ENCODE measurements at regions not wholly inside any gene's neighbourhood (a gene's known extent, or its start where the extent isn't known, plus 50 kb on each side); places are given as distances from the start of the nearest gene placed in this dataset.

- no peak for TF ChIP-seq ZNF396 (CRISPR knock-in tag; IDR thresholded peaks at IDR 0.05; ENCODE audit: borderline replicate concordance)
- no peak for TF ChIP-seq TEAD4 (CRISPR knock-in tag; IDR thresholded peaks at IDR 0.05)
- no peak for TF ChIP-seq FOXJ3 (CRISPR knock-in tag; IDR thresholded peaks at IDR 0.05; ENCODE audit: borderline replicate concordance)
- no peak for TF ChIP-seq TCF7 (CRISPR knock-in tag; IDR thresholded peaks at IDR 0.05; ENCODE audit: low read depth)
Observed at GRCh38 chr6:71471718-71472117, 183.1 kb downstream of the OGFRL1 start (continued).

GRCh38 chr6:71473926-71474325 is 185.3 kb downstream of the OGFRL1 start:
- Mint-ChIP-seq H3K9me3 (peaks cover 6% of the 10 kb centered on the region), H3K4me1 (peaks cover 12% of the 10 kb centered on the region), H3K27me3 (ENCODE audit: low read depth) (no peaks in the 10 kb centered on the region), H3K36me3 (no peaks in the 10 kb centered on the region), H3K4me3 (no peak overlapping the region), H3K27ac (no peak overlapping the region)
- TF ChIP-seq HMGXB4 (CRISPR knock-in tag; IDR thresholded peaks at IDR 0.05) (no peak), SMAD4 (CRISPR knock-in tag; IDR thresholded peaks at IDR 0.05) (no peak), SP1 (CRISPR knock-in tag; conservative IDR thresholded peaks at IDR 0.05) (no peak), MYBL2 (CRISPR knock-in tag; IDR thresholded peaks at IDR 0.05) (no peak), MXD4 (CRISPR knock-in tag; IDR thresholded peaks at IDR 0.05; ENCODE audit: borderline replicate concordance) (no peak), RORB (CRISPR knock-in tag; IDR thresholded peaks at IDR 0.05) (no peak), ERG (CRISPR knock-in tag; IDR thresholded peaks at IDR 0.05) (no peak), CTCF (IDR thresholded peaks at IDR 0.05) (no peak)
- ChIA-PET CTCF (no interaction called here), POLR2A (no interaction called here)
- no peak for DNase-seq (ENCODE audit: low spot score)
- no peak for ATAC-seq

- ATAC-seq (no peak), DNase-seq (ENCODE audit: low spot score) (no peak)
- no peak for TF ChIP-seq HMGXB4 (CRISPR knock-in tag; IDR thresholded peaks at IDR 0.05)
- Mint-ChIP-seq H3K4me1 (peaks cover 21% of the 10 kb centered on the region), H3K4me3 (no peak overlapping the region), H3K27ac (no peak overlapping the region), H3K27me3 (ENCODE audit: low read depth) (no peaks in the 10 kb centered on the region), H3K9me3 (peaks cover 1% of the 10 kb centered on the region), H3K36me3 (no peaks in the 10 kb centered on the region)
- ChIA-PET CTCF (no interaction called here), POLR2A (no interaction called here)
Observed at GRCh38 chr6:71474942-71475341, 186.3 kb downstream of the OGFRL1 start.

- ATAC-seq: no peak
- no peak overlapping the region for H3K4me3 Mint-ChIP-seq
- ChIA-PET POLR2A (no interaction called here), CTCF (no interaction called here)
- H3K36me3 Mint-ChIP-seq: no peaks in the 10 kb centered on the region
- H3K9me3 Mint-ChIP-seq: no peaks in the 10 kb centered on the region
- no peaks in the 10 kb centered on the region for H3K27me3 Mint-ChIP-seq (ENCODE audit: low read depth)
- peaks cover 28% of the 10 kb centered on the region for H3K4me1 Mint-ChIP-seq
- H3K27ac Mint-ChIP-seq: no peak overlapping the region
- DNase-seq (ENCODE audit: low spot score): no peak
- TF ChIP-seq ZNF281 (CRISPR knock-in tag; IDR thresholded peaks at IDR 0.05): no peak
- TF ChIP-seq USF1 (CRISPR knock-in tag; IDR thresholded peaks at IDR 0.05): no peak
- no peak for TF ChIP-seq OVOL2 (CRISPR knock-in tag; IDR thresholded peaks at IDR 0.05; ENCODE audit: borderline replicate concordance)
- no peak for TF ChIP-seq ARID4B (CRISPR knock-in tag; IDR thresholded peaks at IDR 0.05; ENCODE audit: borderline replicate concordance)
Observed at GRCh38 chr6:71476371-71476770, 187.8 kb downstream of the OGFRL1 start.
